ENCODE measurements at regions not wholly inside any gene's neighbourhood (a gene's known extent, or its start where the extent isn't known, plus 50 kb on each side); places are given as distances from the start of the nearest gene placed in this dataset.
"Not testable (repeated sequence)": the region's sequence is repeated elsewhere in the genome, so short reads cannot be mapped to it uniquely, and the experiment has no call there.

DNA sequence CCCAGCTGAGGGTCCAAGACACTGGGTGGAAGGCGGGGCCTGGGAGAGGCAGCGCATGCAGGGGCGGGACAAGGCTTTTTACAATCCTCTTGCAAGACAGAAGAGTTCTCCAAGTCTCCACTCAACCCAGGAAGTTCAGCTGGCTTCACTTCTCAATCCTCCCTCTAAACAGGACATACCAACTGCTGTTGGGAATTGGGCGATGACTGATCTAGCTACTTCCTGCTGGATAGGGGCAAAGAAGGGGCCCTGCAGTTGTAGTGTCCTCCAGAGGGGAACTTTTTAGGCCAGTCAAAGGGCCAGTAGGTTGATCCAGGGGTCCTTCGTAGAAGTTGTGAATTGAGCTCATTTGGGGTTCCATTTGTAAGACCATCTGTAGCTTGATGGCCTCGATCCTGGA is 94.6 kb upstream of the TERB2 start:
- H3K9me3 Mint-ChIP-seq, result peaks cover 27 to 31% of the 10 kb centered on the region in 2 experiments
- no peaks in the 10 kb centered on the region for H3K9me3 ChIP-seq (ENCODE audit: control insufficient read depth, low read depth, low read length)
- H3K4me3 Mint-ChIP-seq, result no peak overlapping the region
- no peaks in the 10 kb centered on the region for H3K4me1 Mint-ChIP-seq
- no peaks in the 10 kb centered on the region for H3K79me2 ChIP-seq (ENCODE audit: insufficient read depth, low read length)
- no CpG with 5 or more reads among the region's 6 CpGs for WGBS (ENCODE audit: extremely low coverage, insufficient read length, low lambda C conversion rate)
- H3K79me1 ChIP-seq (ENCODE audit: insufficient read depth, low read depth, low read length, poor library complexity, severe bottlenecking), result no peaks in the 10 kb centered on the region
- no peak overlapping the region for H2BK20ac ChIP-seq (ENCODE audit: low read depth, low read length, poor library complexity, severe bottlenecking)
- no peak overlapping the region for H2BK12ac ChIP-seq (ENCODE audit: insufficient read length, low read depth, low read length)
- H3T11ph ChIP-seq (ENCODE audit: low read length), result no peak overlapping the region
- H2BK5ac ChIP-seq (ENCODE audit: insufficient read length, low read length), result no peak overlapping the region
- no peak overlapping the region for H3K18ac ChIP-seq (ENCODE audit: insufficient read length, low read depth, low read length)
- no peak overlapping the region for H3K27ac ChIP-seq (ENCODE audit: insufficient read length, low read depth, low read length)
- no peak overlapping the region for H2AFZ ChIP-seq (ENCODE audit: low read length)
- H3K27me3 Mint-ChIP-seq (ENCODE audit: low read depth), result peaks cover 7% of the 10 kb centered on the region
- no peak overlapping the region for H3K27ac Mint-ChIP-seq
- no peak overlapping the region for H3K4me2 ChIP-seq (ENCODE audit: insufficient read depth, insufficient read length, low read length)
- no peaks in the 10 kb centered on the region for H3K27me3 ChIP-seq (ENCODE audit: insufficient read depth, low read length)
- DNase-seq, result no peak
- H3K36me3 Mint-ChIP-seq (ENCODE audit: insufficient read depth in 1 of 3, low read depth in 3 of 3), result peaks cover 0 to 6% (median 0%) of the 10 kb centered on the region in 3 experiments; a peak in 3 of 7 replicates
- no peak overlapping the region for H4K5ac ChIP-seq (ENCODE audit: insufficient read length, low read depth, low read length)
- H3K23me2 ChIP-seq (ENCODE audit: insufficient read length, low read depth, low read length, poor library complexity, severe bottlenecking), result no peaks in the 10 kb centered on the region
- no peak overlapping the region for H4K91ac ChIP-seq (ENCODE audit: insufficient read length, low read depth, low read length)
- H3K56ac ChIP-seq (ENCODE audit: insufficient read length, low read depth, low read length), result no peak overlapping the region
- H3K4me1 ChIP-seq (ENCODE audit: insufficient read depth, low read length), result no peaks in the 10 kb centered on the region
- H4K8ac ChIP-seq (replicated peaks; ENCODE audit: insufficient read length, low read depth, low read length), result no peak overlapping the region
- no peak overlapping the region for H3K9ac ChIP-seq (ENCODE audit: extremely low read depth, insufficient read length, low read length)
- TF ChIP-seq, protein P1, sequence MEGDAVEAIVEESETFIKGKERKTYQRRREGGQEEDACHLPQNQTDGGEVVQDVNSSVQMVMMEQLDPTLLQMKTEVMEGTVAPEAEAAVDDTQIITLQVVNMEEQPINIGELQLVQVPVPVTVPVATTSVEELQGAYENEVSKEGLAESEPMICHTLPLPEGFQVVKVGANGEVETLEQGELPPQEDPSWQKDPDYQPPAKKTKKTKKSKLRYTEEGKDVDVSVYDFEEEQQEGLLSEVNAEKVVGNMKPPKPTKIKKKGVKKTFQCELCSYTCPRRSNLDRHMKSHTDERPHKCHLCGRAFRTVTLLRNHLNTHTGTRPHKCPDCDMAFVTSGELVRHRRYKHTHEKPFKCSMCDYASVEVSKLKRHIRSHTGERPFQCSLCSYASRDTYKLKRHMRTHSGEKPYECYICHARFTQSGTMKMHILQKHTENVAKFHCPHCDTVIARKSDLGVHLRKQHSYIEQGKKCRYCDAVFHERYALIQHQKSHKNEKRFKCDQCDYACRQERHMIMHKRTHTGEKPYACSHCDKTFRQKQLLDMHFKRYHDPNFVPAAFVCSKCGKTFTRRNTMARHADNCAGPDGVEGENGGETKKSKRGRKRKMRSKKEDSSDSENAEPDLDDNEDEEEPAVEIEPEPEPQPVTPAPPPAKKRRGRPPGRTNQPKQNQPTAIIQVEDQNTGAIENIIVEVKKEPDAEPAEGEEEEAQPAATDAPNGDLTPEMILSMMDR (conservative IDR thresholded peaks at IDR 0.05), result no peak
- no peak overlapping the region for H3K23ac ChIP-seq (ENCODE audit: insufficient read length, low read depth, low read length)
- H2BK120ac ChIP-seq (ENCODE audit: low read depth, low read length, poor library complexity, severe bottlenecking), result no peak overlapping the region
- H3K4ac ChIP-seq (ENCODE audit: low read depth, low read length), result no peak overlapping the region
- no peak overlapping the region for H3K14ac ChIP-seq (ENCODE audit: insufficient read depth, low read length)
- no peak overlapping the region for H2BK15ac ChIP-seq (ENCODE audit: low read depth, low read length)
- H2AK5ac ChIP-seq (ENCODE audit: insufficient read length, low read length), result no peak overlapping the region
- no peaks in the 10 kb centered on the region for H4K20me1 ChIP-seq (ENCODE audit: control insufficient read depth, insufficient read depth, insufficient read length)

DNA sequence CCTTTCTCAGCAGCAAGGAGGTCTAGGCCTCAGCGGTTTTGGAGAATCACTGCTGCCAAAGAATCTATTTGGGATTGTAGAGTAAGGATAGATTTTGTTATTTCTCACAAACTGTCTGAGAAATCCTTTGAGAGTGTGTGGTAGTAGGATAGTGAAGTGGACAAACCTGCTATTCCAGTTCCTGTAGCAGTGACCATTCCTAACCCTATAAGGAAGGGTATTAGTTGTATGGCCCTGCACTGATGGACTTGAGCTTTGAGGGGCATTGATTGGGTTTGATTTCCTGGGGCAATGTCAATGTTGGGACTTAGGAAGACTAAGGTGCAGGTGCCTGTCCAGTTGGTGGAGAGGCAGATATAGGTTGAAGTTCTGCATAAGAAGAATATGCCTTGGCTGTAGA is 93.6 kb upstream of the TERB2 start:
- not testable (repeated sequence) for H2BK12ac ChIP-seq (ENCODE audit: insufficient read length, low read depth, low read length); H2AK5ac ChIP-seq (ENCODE audit: insufficient read length, low read length); H3K27me3 ChIP-seq (ENCODE audit: insufficient read depth, low read length); H3K27me3 Mint-ChIP-seq (ENCODE audit: low read depth); H4K20me1 ChIP-seq (ENCODE audit: control insufficient read depth, insufficient read depth, insufficient read length); H4K5ac ChIP-seq (ENCODE audit: insufficient read length, low read depth, low read length); H3K4me3 Mint-ChIP-seq; H3K79me1 ChIP-seq (ENCODE audit: insufficient read depth, low read depth, low read length, poor library complexity, severe bottlenecking); H3K9me3 ChIP-seq (ENCODE audit: control insufficient read depth, low read depth, low read length); H3K23ac ChIP-seq (ENCODE audit: insufficient read length, low read depth, low read length); H2BK20ac ChIP-seq (ENCODE audit: low read depth, low read length, poor library complexity, severe bottlenecking); H3K4ac ChIP-seq (ENCODE audit: low read depth, low read length); H3K36me3 Mint-ChIP-seq (ENCODE audit: insufficient read depth in 1 of 3, low read depth in 3 of 3); H3K4me1 ChIP-seq (ENCODE audit: insufficient read depth, low read length); H3K4me2 ChIP-seq (ENCODE audit: insufficient read depth, insufficient read length, low read length); H4K8ac ChIP-seq (replicated peaks; ENCODE audit: insufficient read length, low read depth, low read length); H2AFZ ChIP-seq (ENCODE audit: low read length); H4K91ac ChIP-seq (ENCODE audit: insufficient read length, low read depth, low read length); H3K56ac ChIP-seq (ENCODE audit: insufficient read length, low read depth, low read length); H3K79me2 ChIP-seq (ENCODE audit: insufficient read depth, low read length); H3K27ac Mint-ChIP-seq; H2BK5ac ChIP-seq (ENCODE audit: insufficient read length, low read length); H3K14ac ChIP-seq (ENCODE audit: insufficient read depth, low read length); H2BK15ac ChIP-seq (ENCODE audit: low read depth, low read length); H3K27ac ChIP-seq (ENCODE audit: insufficient read length, low read depth, low read length); H3K9ac ChIP-seq (ENCODE audit: extremely low read depth, insufficient read length, low read length); H3T11ph ChIP-seq (ENCODE audit: low read length); H3K18ac ChIP-seq (ENCODE audit: insufficient read length, low read depth, low read length); DNase-seq; H2BK120ac ChIP-seq (ENCODE audit: low read depth, low read length, poor library complexity, severe bottlenecking); H3K4me1 Mint-ChIP-seq; H3K23me2 ChIP-seq (ENCODE audit: insufficient read length, low read depth, low read length, poor library complexity, severe bottlenecking)
- WGBS (ENCODE audit: extremely low coverage, insufficient read length, low lambda C conversion rate), result no CpG with 5 or more reads among the region's 1 CpG
- H3K9me3 Mint-ChIP-seq, result peaks cover 33 to 34% of the 10 kb centered on the region in 2 experiments
